PC-3 (cell line): ENCODE measurements at regions not wholly inside any gene's neighbourhood (a gene's known extent, or its start where the extent isn't known, plus 50 kb on each side); places are given as distances from the start of the nearest gene placed in this dataset.

Experiments used
- ATAC-seq: fragments of 200-7000 bp; cut with Tn5 transposase; 2 replicates; pipeline ENCODE4 v1.9.1; 2020; ENCODE audit warnings: mild to moderate bottlenecking, moderate library complexity
- BruUV-seq: library from RNA; stranded (reverse); fragments of 400-500 nt; replicated peaks from 2 replicates; lab custom pipeline; 2021; lab: Mats Ljungman, UMichigan
- CTCF ChIA-PET: fragments of 300-600 bp; sonication (Branson Sonifier 250); formaldehyde crosslinking; loops from one replicate; lab custom pipeline; 2022; ENCODE audit warnings: antibody characterized with exemption; lab: Charles Lee
- POLR2A ChIA-PET: fragments of 300-600 bp; sonication (Branson Sonifier 250); formaldehyde crosslinking; loops from one replicate; lab custom pipeline; 2022; ENCODE audit warnings: antibody characterized with exemption; ENCODE audit not compliant: unreplicated experiment; lab: Charles Lee
- DNase-seq: peaks from one replicate; pipeline ENCODE4 v3.0.0-alpha.2; 2015
- H2AFZ ChIP-seq: fragments of 300-600 bp; sonication (generic); 2 replicates; pipeline ENCODE4 v1.6.0; 2016; ENCODE audit warnings: antibody characterized with exemption, low read length
- H3F3A ChIP-seq: fragments of 300-600 bp; sonication (generic); one replicate; pipeline ENCODE4 v1.6.0; 2017; ENCODE audit warnings: antibody characterized with exemption, low read length, control low read depth, mild to moderate bottlenecking; ENCODE audit not compliant: unreplicated experiment
- H3K27ac ChIP-seq: fragments of 300-600 bp; sonication (generic); 2 replicates; pipeline ENCODE4 v1.5.1; 2016; ENCODE audit warnings: mild to moderate bottlenecking, low read length
- H3K27me3 ChIP-seq: fragments of 300-600 bp; sonication (generic); 2 replicates; pipeline ENCODE4 v1.6.1; 2016; ENCODE audit warnings: low read length, mixed read lengths
- H3K36me3 ChIP-seq: fragments of 300-600 bp; sonication (generic); 2 replicates; pipeline ENCODE4 v1.6.1; 2016; ENCODE audit warnings: low read depth, mixed run types, low read length, mixed read lengths
- H3K4me1 ChIP-seq: fragments of 300-600 bp; sonication (generic); 2 replicates; pipeline ENCODE4 v1.5.1; 2016; ENCODE audit warnings: low read length; ENCODE audit not compliant: insufficient read depth
- H3K4me2 ChIP-seq: fragments of 300-600 bp; sonication (generic); 2 replicates; pipeline ENCODE4 v1.6.0; 2016; ENCODE audit warnings: low read length
- H3K4me3 ChIP-seq: fragments of 300-600 bp; sonication (generic); 2 replicates; pipeline ENCODE4 v1.5.1; 2016; ENCODE audit warnings: mild to moderate bottlenecking, low read length, mixed read lengths
- H3K79me2 ChIP-seq: fragments of 300-600 bp; sonication (generic); 2 replicates; pipeline ENCODE4 v1.6.1; 2017; ENCODE audit warnings: low read length, mixed read lengths
- H3K9ac ChIP-seq: fragments of 300-600 bp; sonication (generic); 2 replicates; pipeline ENCODE4 v1.6.0; 2016; ENCODE audit warnings: mild to moderate bottlenecking, low read length
- H3K9me2 ChIP-seq: fragments of 300-600 bp; sonication (generic); replicated peaks from 2 replicates; pipeline ENCODE4 v1.6.1; 2016; ENCODE audit warnings: mixed run types, low read length, mixed read lengths
- H3K9me3 ChIP-seq: fragments of 300-600 bp; sonication (generic); 2 replicates; pipeline ENCODE4 v1.6.1; 2016; ENCODE audit warnings: low read length, mixed read lengths
- H4K20me1 ChIP-seq: fragments of 300-600 bp; sonication (generic); 2 replicates; pipeline ENCODE4 v1.6.1; 2016; ENCODE audit warnings: low read length, mixed read lengths
- CTCF ChIP-seq: fragments of 300-600 bp; sonication (generic); conservative IDR thresholded peaks from 2 replicates; pipeline ENCODE4 v1.5.1; 2017; ENCODE audit warnings: antibody characterized with exemption, low read depth, mild to moderate bottlenecking, low read length
- EZH2 ChIP-seq: fragments of 300-600 bp; sonication (generic); IDR thresholded peaks from one replicate; pipeline ENCODE4 v1.6.1; 2017; ENCODE audit warnings: antibody characterized with exemption, mild to moderate bottlenecking, low read length; ENCODE audit not compliant: unreplicated experiment
- EZH2phosphoT487 ChIP-seq: fragments of 300-600 bp; sonication (generic); IDR thresholded peaks from 2 replicates; pipeline ENCODE4 v1.6.1; 2018; ENCODE audit warnings: mild to moderate bottlenecking, antibody characterized with exemption, low read length, borderline replicate concordance
- intact Hi-C: fragments of 100-400 bp; cut with micrococcal nuclease; formaldehyde crosslinking; loops from 2 replicates; pipeline ENCODE4 v1.9.0; 2023

GRCh38 chr9:96183751-96184150 lies 118.2 kb downstream of the HSD17B3 start:
- Histone ChIP-seq H3K79me2 (no peaks in the 10 kb centered on the region), H3K9me2 (no peaks in the 10 kb centered on the region), H3K4me1 (no peaks in the 10 kb centered on the region), H3K9ac (no peak overlapping the region), H3F3A (no peaks in the 10 kb centered on the region), H3K36me3 (no peaks in the 10 kb centered on the region), H4K20me1 (no peaks in the 10 kb centered on the region), H3K4me2 (no peak overlapping the region), H2AFZ (no peak overlapping the region), H3K27me3 (no peaks in the 10 kb centered on the region; the same call in 1 of the 2 replicates), H3K27ac (no peak overlapping the region), H3K4me3 (no peak overlapping the region), H3K9me3 (no peaks in the 10 kb centered on the region)
- intact Hi-C loops: no loop called here
- ChIA-PET CTCF (no interaction called here), POLR2A (no interaction called here)
- BruUV-seq: no TSS peak
- TF ChIP-seq EZH2: no peak
- no peak for TF ChIP-seq EZH2phosphoT487
- no peak for TF ChIP-seq CTCF
- no peak for DNase-seq
- no peak for ATAC-seq

GRCh38 chr9:96178153-96178552 lies 123.8 kb downstream of the HSD17B3 start:
- DNase-seq (no peak), ATAC-seq (no peak)
- Histone ChIP-seq H2AFZ (no peak overlapping the region), H3K9ac (no peak overlapping the region), H3K27ac (no peak overlapping the region), H3K9me3 (no peaks in the 10 kb centered on the region), H3F3A (no peaks in the 10 kb centered on the region), H3K79me2 (no peaks in the 10 kb centered on the region), H4K20me1 (no peaks in the 10 kb centered on the region), H3K4me3 (no peak overlapping the region), H3K9me2 (no peaks in the 10 kb centered on the region), H3K36me3 (no peaks in the 10 kb centered on the region), H3K4me2 (no peak overlapping the region), H3K27me3 (peaks cover 14% of the 10 kb centered on the region), H3K4me1 (no peaks in the 10 kb centered on the region)
- ChIA-PET POLR2A (no interaction called here), CTCF (no interaction called here)
- intact Hi-C loops: no loop called here
- no peak for TF ChIP-seq EZH2phosphoT487
- TF ChIP-seq EZH2: no peak
- no peak for TF ChIP-seq CTCF
- BruUV-seq: no TSS peak

GRCh38 chr9:96177719-96178028 lies 124.3 kb downstream of the HSD17B3 start:
- Histone ChIP-seq H3K9me3 (no peaks in the 10 kb centered on the region), H3K9me2 (no peaks in the 10 kb centered on the region), H3K27ac (no peak overlapping the region), H3K9ac (no peak overlapping the region), H3K4me3 (no peak overlapping the region), H2AFZ (no peak overlapping the region), H3K79me2 (no peaks in the 10 kb centered on the region), H3K4me2 (no peak overlapping the region), H3K4me1 (no peaks in the 10 kb centered on the region), H3K36me3 (no peaks in the 10 kb centered on the region), H3F3A (no peaks in the 10 kb centered on the region), H3K27me3 (peaks cover 14% of the 10 kb centered on the region), H4K20me1 (no peaks in the 10 kb centered on the region)
- ATAC-seq (no peak), DNase-seq (no peak)
- CTCF ChIA-PET: no interaction called here
- no TSS peak for BruUV-seq
- intact Hi-C loops: no loop called here
- TF ChIP-seq EZH2phosphoT487 (no peak), CTCF (no peak), EZH2 (no peak)
- POLR2A ChIA-PET: no interaction called here
